NT2/D1 (cell line): ENCODE measurements at regions not wholly inside any gene's neighbourhood (a gene's known extent, or its start where the extent isn't known, plus 50 kb on each side); places are given as distances from the start of the nearest gene placed in this dataset.

Experiments
- SUZ12 ChIP-seq: IDR thresholded peaks from 2 replicates; pipeline ENCODE4 v1.6.1; 2011; ENCODE audit not compliant: insufficient read length, insufficient read depth; ENCODE audit errors: extremely low read depth
- ZNF274 ChIP-seq: IDR thresholded peaks from 2 replicates; pipeline ENCODE4 v1.6.1; 2011; ENCODE audit warnings: mild to moderate bottlenecking, low read depth, low read length

GRCh38 chr6:81942067-81942370, 189.5 kb upstream of the TENT5A start:
- TF ChIP-seq ZNF274 (no peak), SUZ12 (no peak)
